Naive B cell (primary cell): ENCODE measurements at regions not wholly inside any gene's neighbourhood (a gene's known extent, or its start where the extent isn't known, plus 50 kb on each side); places are given as distances from the start of the nearest gene placed in this dataset.
A peak's percentile ranks its signal among the peaks of the same experiment; 100 is the strongest.
"Not testable (repeated sequence)": the region's sequence is repeated elsewhere in the genome, so short reads cannot be mapped to it uniquely, and the experiment has no call there.

ENCODE experiments used
- ATAC-seq, 2 donors: fragments of 150-1000 bp; cut with Tn5 transposase; 2 replicates each; pipeline ENCODE4 v1.10.0; 2021; ENCODE audit warnings: low read depth in 2 of 2, mild to moderate bottlenecking in 2 of 2, moderate library complexity in 2 of 2
- DNase-seq: peaks from one replicate; pipeline ENCODE4 v3.0.0; 2022
- H3K27ac Mint-ChIP-seq, 6 donors: one replicate each; pipeline ENCODE4 v1.8.0; 2020 to 2022; ENCODE audit warnings: mild to moderate bottlenecking in 6 of 6, mixed read lengths in 6 of 6, moderate library complexity in 5 of 6, inconsistent platforms in 2 of 6
- H3K27me3 Mint-ChIP-seq, 3 donors: one replicate each; pipeline ENCODE4 v1.8.0; 2021 to 2022; ENCODE audit warnings: mixed read lengths in 3 of 3, mild to moderate bottlenecking in 1 of 3
- H3K36me3 Mint-ChIP-seq, 2 donors: one replicate each; pipeline ENCODE4 v1.8.0; 2020 to 2022; ENCODE audit warnings: mixed read lengths in 2 of 2, inconsistent platforms in 1 of 2, mild to moderate bottlenecking in 1 of 2
- H3K4me1 Mint-ChIP-seq, 3 donors: one replicate each; pipeline ENCODE4 v1.8.0; 2020 to 2022; ENCODE audit warnings: mixed read lengths in 3 of 3, inconsistent platforms in 1 of 3, mild to moderate bottlenecking in 1 of 3, moderate library complexity in 1 of 3
- H3K4me3 Mint-ChIP-seq, 8 donors: one replicate each; pipeline ENCODE4 v1.8.0; 2020 to 2022; ENCODE audit warnings: mild to moderate bottlenecking in 8 of 8, mixed read lengths in 8 of 8, moderate library complexity in 8 of 8, inconsistent platforms in 2 of 8
- H3K9me3 Mint-ChIP-seq, 7 donors: one replicate each; pipeline ENCODE4 v1.8.0; 2020 to 2022; ENCODE audit warnings: mixed read lengths in 7 of 7, mild to moderate bottlenecking in 5 of 7, inconsistent platforms in 2 of 7, moderate library complexity in 1 of 7

GRCh38 chr16:5160010-5160409 lies 62.4 kb upstream of the EEF2KMT start:
- not testable (repeated sequence) for ATAC-seq, H3K4me3 Mint-ChIP-seq, DNase-seq, H3K27ac Mint-ChIP-seq, H3K4me1 Mint-ChIP-seq
- Mint-ChIP-seq H3K36me3 (peaks cover under 1 to 19% of the 10 kb centered on the region in 2 donors), H3K9me3 (peaks cover 3 to 19% (median 11%) of the 10 kb centered on the region in 7 donors), H3K27me3 (peaks cover 4 to 17% (median 12%) of the 10 kb centered on the region in 3 donors)

GRCh38 chr16:5159537-5159936 lies 61.9 kb upstream of the EEF2KMT start:
- peaks cover 5 to 24% (median 12%) of the 10 kb centered on the region in 7 donors for H3K9me3 Mint-ChIP-seq
- not testable (repeated sequence) for H3K27ac Mint-ChIP-seq, H3K4me3 Mint-ChIP-seq, DNase-seq, ATAC-seq, H3K4me1 Mint-ChIP-seq
- H3K27me3 Mint-ChIP-seq, result peaks cover 7 to 17% (median 12%) of the 10 kb centered on the region in 3 donors
- H3K36me3 Mint-ChIP-seq, result peaks cover 4 to 19% of the 10 kb centered on the region in 2 donors

GRCh38 chr16:5158494-5158893 lies 60.9 kb upstream of the EEF2KMT start:
- peaks cover 4 to 19% of the 10 kb centered on the region in 2 donors for H3K36me3 Mint-ChIP-seq
- H3K27ac Mint-ChIP-seq, result no peak overlapping the region
- peaks cover 7 to 17% (median 16%) of the 10 kb centered on the region in 3 donors for H3K27me3 Mint-ChIP-seq
- ATAC-seq (no peak), DNase-seq (no peak)
- no peak overlapping the region for H3K4me3 Mint-ChIP-seq
- peaks cover 6 to 29% (median 13%) of the 10 kb centered on the region in 7 donors for H3K9me3 Mint-ChIP-seq
- H3K4me1 Mint-ChIP-seq, result no peaks in the 10 kb centered on the region

GRCh38 chr16:5156486-5156885 lies 58.9 kb upstream of the EEF2KMT start:
- H3K27ac Mint-ChIP-seq, H3K4me1 Mint-ChIP-seq, ATAC-seq, DNase-seq: not testable (repeated sequence)
- Mint-ChIP-seq H3K36me3 (peaks cover 4 to 11% of the 10 kb centered on the region in 2 donors), H3K27me3 (peaks cover 13 to 25% (median 17%) of the 10 kb centered on the region in 3 donors), H3K9me3 (peaks cover 6 to 27% (median 8%) of the 10 kb centered on the region in 7 donors), H3K4me3 (peak overlapping the region in 1 of 8 donors; percentile 5)

- H3K36me3 Mint-ChIP-seq, ATAC-seq, H3K4me3 Mint-ChIP-seq, H3K27ac Mint-ChIP-seq, DNase-seq, H3K4me1 Mint-ChIP-seq: not testable (repeated sequence)
- Mint-ChIP-seq H3K9me3 (peaks cover 0 to 17% (median 6%) of the 10 kb centered on the region in 7 donors), H3K27me3 (peaks cover 2 to 20% (median 16%) of the 10 kb centered on the region in 3 donors)
Observed at GRCh38 chr16:5154006-5154405, 56.4 kb upstream of the EEF2KMT start.

GRCh38 chr16:5151409-5151808 lies 53.8 kb upstream of the EEF2KMT start:
- H3K4me3 Mint-ChIP-seq, ATAC-seq, DNase-seq, H3K27ac Mint-ChIP-seq, H3K4me1 Mint-ChIP-seq, H3K36me3 Mint-ChIP-seq: not testable (repeated sequence)
- Mint-ChIP-seq H3K27me3 (peaks cover 8 to 32% (median 12%) of the 10 kb centered on the region in 3 donors), H3K9me3 (peaks cover 0 to 17% (median 8%) of the 10 kb centered on the region in 7 donors)
